ENCODE measurements at regions not wholly inside any gene's neighbourhood (a gene's known extent, or its start where the extent isn't known, plus 50 kb on each side); places are given as distances from the start of the nearest gene placed in this dataset.

GRCh38 chr2:80706951-80707350 is 402.4 kb upstream of the LRRTM1 start:
- Histone ChIP-seq H3K27ac (ENCODE audit: low read length) (no peak overlapping the region), H3K4me1 (ENCODE audit: control insufficient read depth, insufficient read depth, low read length) (no peaks in the 10 kb centered on the region), H3K4me3 (ENCODE audit: low read length) (no peak overlapping the region), H3K9me3 (ENCODE audit: control insufficient read depth, low read length) (no peaks in the 10 kb centered on the region), H3K27me3 (ENCODE audit: control insufficient read depth, insufficient read depth) (no peaks in the 10 kb centered on the region)
- 72% methylated on average over 2 of the region's 2 CpGs for WGBS
- DNase-seq (no peak), ATAC-seq (no peak)
- intact Hi-C loops (cut with DNase I): no loop called here

- H3K4me3 ChIP-seq (ENCODE audit: low read length): no peak overlapping the region
- intact Hi-C loops (cut with DNase I): no loop called here
- H3K4me1 ChIP-seq (ENCODE audit: control insufficient read depth, insufficient read depth, low read length): no peaks in the 10 kb centered on the region
- H3K27me3 ChIP-seq (ENCODE audit: control insufficient read depth, insufficient read depth): no peaks in the 10 kb centered on the region
- H3K9me3 ChIP-seq (ENCODE audit: control insufficient read depth, low read length): no peaks in the 10 kb centered on the region
- ATAC-seq (no peak), DNase-seq (no peak)
- WGBS: 68% methylated on average over 5 of the region's 5 CpGs
- no peak overlapping the region for H3K27ac ChIP-seq (ENCODE audit: low read length)
These were observed 402.0 kb upstream of the LRRTM1 start for GRCh38 chr2:80706541-80706940.

- Histone ChIP-seq H3K27ac (ENCODE audit: low read length) (no peak overlapping the region), H3K4me3 (ENCODE audit: low read length) (no peak overlapping the region), H3K4me1 (ENCODE audit: control insufficient read depth, insufficient read depth, low read length) (no peaks in the 10 kb centered on the region), H3K9me3 (ENCODE audit: control insufficient read depth, low read length) (no peaks in the 10 kb centered on the region), H3K27me3 (ENCODE audit: control insufficient read depth, insufficient read depth) (no peaks in the 10 kb centered on the region)
- DNase-seq (no peak), ATAC-seq (no peak)
- 41% methylated on average over 3 of the region's 3 CpGs for WGBS
- intact Hi-C loops (cut with DNase I): no loop called here
These were observed 399.0 kb upstream of the LRRTM1 start for GRCh38 chr2:80703532-80703931.

GRCh38 chr2:80700961-80701360 is 396.4 kb upstream of the LRRTM1 start:
- DNase-seq (no peak), ATAC-seq (no peak)
- no peak overlapping the region for H3K4me3 ChIP-seq (ENCODE audit: low read length)
- H3K9me3 ChIP-seq (ENCODE audit: control insufficient read depth, low read length): no peaks in the 10 kb centered on the region
- H3K4me1 ChIP-seq (ENCODE audit: control insufficient read depth, insufficient read depth, low read length): no peaks in the 10 kb centered on the region
- H3K27ac ChIP-seq (ENCODE audit: low read length): no peak overlapping the region
- no peaks in the 10 kb centered on the region for H3K27me3 ChIP-seq (ENCODE audit: control insufficient read depth, insufficient read depth)
- intact Hi-C loops (cut with DNase I): no loop called here
